ENCODE measurements at regions not wholly inside any gene's neighbourhood (a gene's known extent, or its start where the extent isn't known, plus 50 kb on each side); places are given as distances from the start of the nearest gene placed in this dataset.

GRCh38 chr4:107203733-107204132, 167.6 kb upstream of the DKK2 start:
- no peak for TF ChIP-seq EP300 (IDR thresholded peaks at IDR 0.05)
- TF ChIP-seq CTCF (IDR thresholded peaks at IDR 0.05): no peak
- no peak for TF ChIP-seq POLR2AphosphoS5 (IDR thresholded peaks at IDR 0.05)
